ENCODE measurements at regions not wholly inside any gene's neighbourhood (a gene's known extent, or its start where the extent isn't known, plus 50 kb on each side); places are given as distances from the start of the nearest gene placed in this dataset.

GRCh38 chr1:55624766-55625165 is 409.6 kb upstream of the USP24 start:
- ChIA-PET CTCF (no interaction called here), POLR2A (ENCODE audit: unreplicated experiment) (no interaction called here)
- DNase-seq: no peak
- Histone ChIP-seq H3K36me3 (ENCODE audit: low read depth) (no peaks in the 10 kb centered on the region), H3F3A (ENCODE audit: insufficient read depth, low read depth) (no peaks in the 10 kb centered on the region), H2AFZ (no peak overlapping the region), H3K27ac (no peak overlapping the region), H3K4me2 (no peak overlapping the region), H3K79me2 (ENCODE audit: low read depth) (no peaks in the 10 kb centered on the region), H3K9me2 (ENCODE audit: insufficient read depth) (no peaks in the 10 kb centered on the region), H3K4me3 (no peak overlapping the region), H3K9me3 (ENCODE audit: insufficient read depth, low read depth) (peaks cover 8% of the 10 kb centered on the region; the same call in 1 of the 2 replicates), H4K20me1 (ENCODE audit: insufficient read depth) (no peaks in the 10 kb centered on the region), H3K4me1 (replicated peaks; ENCODE audit: insufficient read depth) (no peaks in the 10 kb centered on the region), H3K27me3 (ENCODE audit: insufficient read depth, low read depth) (no peaks in the 10 kb centered on the region)
- intact Hi-C loops (cut with micrococcal nuclease; ENCODE audit: unreplicated experiment): no loop called here
- TF ChIP-seq CTCF (conservative IDR thresholded peaks at IDR 0.05) (no peak), EZH2 (IDR thresholded peaks at IDR 0.05; ENCODE audit: low read depth) (no peak)
- BruUV-seq (replicated peaks): no TSS peak

GRCh38 chr1:55623311-55623710 is 408.1 kb upstream of the USP24 start:
- Histone ChIP-seq H3K9me2 (ENCODE audit: insufficient read depth) (no peaks in the 10 kb centered on the region), H4K20me1 (ENCODE audit: insufficient read depth) (no peaks in the 10 kb centered on the region), H3K4me2 (no peak overlapping the region), H3K4me3 (no peak overlapping the region), H2AFZ (no peak overlapping the region), H3K36me3 (ENCODE audit: low read depth) (no peaks in the 10 kb centered on the region), H3K4me1 (replicated peaks; ENCODE audit: insufficient read depth) (no peaks in the 10 kb centered on the region), H3K27ac (no peak overlapping the region), H3K9me3 (ENCODE audit: insufficient read depth, low read depth) (peaks cover 11% of the 10 kb centered on the region; the same call in 1 of the 2 replicates), H3K27me3 (ENCODE audit: insufficient read depth, low read depth) (no peaks in the 10 kb centered on the region), H3K79me2 (ENCODE audit: low read depth) (no peaks in the 10 kb centered on the region), H3F3A (ENCODE audit: insufficient read depth, low read depth) (no peaks in the 10 kb centered on the region)
- DNase-seq: no peak
- POLR2A ChIA-PET (ENCODE audit: unreplicated experiment): no interaction called here
- CTCF ChIA-PET: no interaction called here
- no peak for TF ChIP-seq EZH2 (IDR thresholded peaks at IDR 0.05; ENCODE audit: low read depth)
- TF ChIP-seq CTCF (conservative IDR thresholded peaks at IDR 0.05): no peak
- intact Hi-C loops (cut with micrococcal nuclease; ENCODE audit: unreplicated experiment): no loop called here
- no TSS peak for BruUV-seq (replicated peaks)

- intact Hi-C loops (cut with micrococcal nuclease; ENCODE audit: unreplicated experiment): no loop called here
- Histone ChIP-seq H3K4me3 (no peak overlapping the region), H3K27me3 (ENCODE audit: insufficient read depth, low read depth) (no peaks in the 10 kb centered on the region), H2AFZ (no peak overlapping the region), H3K79me2 (ENCODE audit: low read depth) (no peaks in the 10 kb centered on the region), H3K9me3 (ENCODE audit: insufficient read depth, low read depth) (peaks cover 13% of the 10 kb centered on the region; the same call in 1 of the 2 replicates), H3K9me2 (ENCODE audit: insufficient read depth) (0 out of 2 replicates have a peak, but pooled peaks cover 3% of the 10 kb centered on the region), H3K27ac (no peak overlapping the region), H3K36me3 (ENCODE audit: low read depth) (no peaks in the 10 kb centered on the region), H3F3A (ENCODE audit: insufficient read depth, low read depth) (no peaks in the 10 kb centered on the region), H3K4me1 (replicated peaks; ENCODE audit: insufficient read depth) (no peaks in the 10 kb centered on the region), H4K20me1 (ENCODE audit: insufficient read depth) (no peaks in the 10 kb centered on the region), H3K4me2 (no peak overlapping the region)
- TF ChIP-seq EZH2 (IDR thresholded peaks at IDR 0.05; ENCODE audit: low read depth) (no peak), CTCF (conservative IDR thresholded peaks at IDR 0.05) (no peak)
- no TSS peak for BruUV-seq (replicated peaks)
- DNase-seq: no peak
- ChIA-PET CTCF (no interaction called here), POLR2A (ENCODE audit: unreplicated experiment) (no interaction called here)
These were observed 406.9 kb upstream of the USP24 start for GRCh38 chr1:55622074-55622473.
